Activated naive CD4-positive, alpha-beta T cell (primary cell): ENCODE measurements at regions not wholly inside any gene's neighbourhood (a gene's known extent, or its start where the extent isn't known, plus 50 kb on each side); places are given as distances from the start of the nearest gene placed in this dataset.
"Not testable (repeated sequence)": the region's sequence is repeated elsewhere in the genome, so short reads cannot be mapped to it uniquely, and the experiment has no call there.

Experiments used
- DNase-seq, 4 experiments: peaks; one replicate each; lab custom pipeline; 2025; lab: John Stamatoyannopoulos, UW

DNA sequence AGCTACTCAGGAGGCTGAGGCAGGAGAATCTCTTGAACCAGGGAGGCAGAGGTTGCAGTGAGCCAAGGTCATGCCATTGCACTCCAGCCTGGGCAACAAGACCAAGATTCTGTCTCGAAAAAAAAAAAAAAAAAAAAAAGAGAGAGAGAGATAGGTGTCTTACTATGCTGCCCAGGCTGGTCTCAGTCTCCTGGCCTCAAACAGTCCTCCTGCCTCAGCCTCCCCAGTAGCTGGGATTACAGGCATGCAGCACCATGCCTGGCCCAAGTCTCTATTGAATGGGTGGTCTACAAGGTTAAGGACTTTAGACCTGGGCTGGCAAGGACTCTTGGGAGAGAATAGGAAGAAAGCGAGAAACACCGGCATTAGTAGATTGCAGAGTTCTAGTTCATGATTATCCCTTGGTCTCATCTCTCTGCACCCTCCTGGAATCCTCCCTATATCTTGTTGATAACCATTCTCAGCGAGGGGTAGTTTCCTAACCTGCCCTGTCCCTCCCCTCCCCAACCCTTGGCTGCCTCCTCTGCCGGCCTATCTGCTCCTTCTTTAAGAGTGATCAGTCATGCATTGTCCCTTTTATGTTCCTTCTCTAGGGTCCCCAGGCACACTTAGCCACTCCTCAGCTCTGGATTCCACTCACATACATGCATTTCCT is 128.1 kb upstream of the MAP1LC3B2 start:
- DNase-seq = no peak

- no peak for DNase-seq
Measured at GRCh38 chr12:116431677-116432300, 127.4 kb upstream of the MAP1LC3B2 start.

GRCh38 chr12:116432314-116432750 is 126.8 kb upstream of the MAP1LC3B2 start:
- DNase-seq = no peak

- DNase-seq = no peak
Measured at GRCh38 chr12:116433249-116433648, 125.9 kb upstream of the MAP1LC3B2 start.

DNA sequence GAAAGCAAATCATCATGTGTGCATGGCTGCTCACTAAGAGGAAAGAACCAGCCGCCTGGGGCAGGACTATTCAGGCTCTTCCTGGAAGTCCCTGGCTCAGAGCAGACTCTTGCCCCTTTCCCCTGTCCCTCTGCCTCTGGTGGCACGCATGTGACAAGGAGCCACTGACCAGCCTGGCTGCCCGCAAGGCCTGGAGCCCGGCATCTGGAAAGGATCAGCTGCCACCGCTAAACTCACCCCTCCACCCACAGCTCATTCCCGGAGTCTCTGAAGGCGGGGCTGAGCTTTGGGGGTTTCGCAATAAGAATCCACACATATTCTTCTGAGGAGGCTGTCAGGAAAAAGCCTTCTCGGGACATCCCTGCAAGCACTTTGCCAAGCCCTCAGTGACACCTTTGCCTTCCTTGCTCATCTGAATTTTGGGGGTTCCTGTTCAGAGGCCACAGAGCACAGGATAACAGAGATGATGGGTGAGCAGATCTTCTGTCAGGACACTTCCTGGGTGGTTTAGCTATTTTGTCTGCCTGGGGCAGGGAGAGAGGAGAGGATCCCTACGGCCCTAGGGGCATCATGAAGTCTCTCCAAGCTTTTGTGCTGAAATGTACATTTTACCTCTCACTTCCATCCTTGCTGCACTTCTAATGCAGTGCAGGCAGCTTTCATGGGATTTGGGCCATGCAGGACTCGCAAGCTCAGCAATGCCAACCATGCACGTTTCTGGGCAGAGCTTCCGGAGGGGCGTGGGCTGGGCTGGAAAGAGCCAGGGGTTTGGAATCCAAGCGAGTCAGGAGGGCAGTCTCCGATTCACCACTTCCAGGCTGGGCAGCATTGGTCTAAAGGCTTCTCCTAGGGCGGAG is 124.8 kb upstream of the MAP1LC3B2 start:
- no peak for DNase-seq

GRCh38 chr12:116435984-116436383 is 123.2 kb upstream of the MAP1LC3B2 start:
- DNase-seq = no peak

GRCh38 chr12:116436561-116437249 is 122.5 kb upstream of the MAP1LC3B2 start:
- no peak for DNase-seq

- DNase-seq = no peak
Measured at GRCh38 chr12:116441292-116441691, 117.9 kb upstream of the MAP1LC3B2 start.

DNA sequence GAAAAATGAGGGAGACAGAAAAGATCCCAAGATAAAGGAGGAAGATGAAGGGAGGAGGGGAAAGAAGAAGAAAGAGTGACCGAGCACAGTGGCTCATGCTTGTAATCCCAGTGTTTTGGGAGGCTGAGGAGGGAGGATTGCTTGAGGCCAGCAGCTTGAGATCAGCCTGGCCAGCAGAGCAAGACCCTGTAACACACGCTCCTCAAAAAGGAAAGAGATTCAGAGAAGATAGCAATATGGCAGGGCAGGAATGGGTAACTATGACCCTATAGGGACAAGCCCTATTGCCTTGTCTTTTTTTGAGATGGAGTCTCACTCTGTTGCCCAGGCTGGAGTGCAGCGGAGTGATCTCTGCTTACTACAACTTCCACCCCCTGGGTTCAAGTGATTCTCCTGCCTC is 116.9 kb upstream of the MAP1LC3B2 start:
- DNase-seq = no peak

- DNase-seq = no peak
Measured at GRCh38 chr12:116442946-116443345, 116.2 kb upstream of the MAP1LC3B2 start.

DNA sequence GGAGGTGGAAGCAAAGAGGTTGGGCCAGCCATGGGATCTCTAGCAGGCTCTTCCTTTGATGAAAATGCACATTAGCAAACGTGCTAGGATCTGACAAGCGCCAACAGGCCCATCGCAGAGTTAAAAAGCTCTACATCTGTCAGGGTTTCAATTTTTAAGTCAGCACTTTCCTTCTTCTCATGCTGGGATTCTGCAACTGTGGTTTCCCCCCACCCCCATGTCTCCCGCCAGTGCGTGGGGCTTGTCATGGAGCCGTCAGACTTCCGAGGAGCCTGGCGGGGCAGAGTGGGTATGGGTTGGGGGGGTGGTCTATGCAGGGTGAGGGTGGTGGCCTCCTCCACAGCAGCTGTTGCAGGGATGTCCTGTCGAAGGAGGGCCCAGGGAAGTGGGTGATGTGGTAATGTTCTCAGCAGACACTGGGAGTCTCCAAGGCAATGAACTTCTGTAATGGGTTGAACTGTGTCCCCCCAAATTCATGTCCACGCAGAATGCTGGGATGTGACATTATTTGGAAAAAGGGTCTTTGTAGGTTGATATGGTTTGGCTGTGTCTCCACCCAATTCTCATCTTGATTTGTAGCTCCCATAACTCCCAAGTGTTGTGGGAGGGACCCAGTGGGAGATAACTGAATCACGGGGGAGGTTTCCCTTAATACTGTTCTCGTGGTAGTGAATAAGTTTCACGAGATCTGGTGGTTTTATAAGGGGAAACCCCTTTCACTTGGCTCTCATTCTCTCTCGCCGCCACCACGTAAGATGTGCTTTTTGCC is 115.2 kb upstream of the MAP1LC3B2 start:
- no peak for DNase-seq

- no peak for DNase-seq
Measured at GRCh38 chr12:116444590-116444943, 114.6 kb upstream of the MAP1LC3B2 start.

DNA sequence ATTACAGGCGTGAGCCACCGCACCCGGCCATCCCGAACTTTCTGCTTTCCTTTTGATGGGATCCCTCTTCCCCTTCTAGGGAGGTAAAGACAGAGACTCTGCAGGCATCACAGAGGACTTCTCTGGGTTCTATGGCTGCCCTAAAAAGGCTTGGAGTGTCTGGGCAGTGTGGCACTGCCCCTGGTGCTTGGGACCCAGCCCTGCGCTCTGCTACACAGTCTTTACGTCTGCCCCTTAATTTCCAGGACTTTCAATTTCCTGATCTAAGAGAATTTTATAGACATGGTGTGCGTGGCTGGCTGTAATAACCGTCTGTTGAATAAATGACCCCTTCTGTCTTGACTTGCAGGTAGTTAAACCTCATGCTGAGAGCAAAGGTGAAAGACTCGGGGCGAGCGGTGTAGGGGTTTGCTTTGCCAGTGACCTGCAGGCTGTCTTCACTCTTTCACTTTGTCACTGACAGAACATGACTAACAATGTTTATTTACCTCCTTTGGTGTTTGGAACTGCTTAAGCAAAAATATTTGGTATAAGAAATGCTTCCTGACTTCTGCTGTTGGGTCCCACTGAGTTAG is 110.9 kb upstream of the MAP1LC3B2 start:
- DNase-seq = no peak

DNA sequence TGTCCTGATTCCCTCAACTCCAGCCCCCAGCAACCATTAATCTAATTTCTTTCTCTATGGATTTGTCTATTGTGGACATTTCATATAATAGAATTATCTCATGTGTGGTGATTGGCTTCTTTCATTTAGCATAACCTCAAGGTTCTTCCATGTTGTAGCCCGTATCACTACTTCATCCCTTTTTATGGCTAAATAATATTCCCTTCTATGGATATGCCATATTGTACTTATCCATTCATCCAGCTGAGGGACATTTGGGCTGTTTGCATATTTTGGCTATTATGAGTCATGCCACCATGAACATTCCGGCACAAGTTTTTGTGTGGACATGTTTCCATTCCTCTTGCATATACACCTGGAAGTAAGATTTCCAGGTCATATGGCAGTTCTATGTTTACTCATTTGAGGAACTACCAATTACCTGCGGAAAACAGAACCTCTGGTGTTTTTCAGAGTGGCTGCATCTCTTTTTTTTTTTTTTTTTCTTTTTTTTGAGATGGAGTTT is 108.7 kb upstream of the MAP1LC3B2 start:
- no peak for DNase-seq

- DNase-seq = not testable (repeated sequence)
Measured at GRCh38 chr12:116452975-116453374, 106.2 kb upstream of the MAP1LC3B2 start.

- no peak for DNase-seq
Measured at GRCh38 chr12:116453631-116454030, 105.5 kb upstream of the MAP1LC3B2 start.

- DNase-seq = no peak
Measured at GRCh38 chr12:116454076-116454475, 105.1 kb upstream of the MAP1LC3B2 start.

GRCh38 chr12:116454950-116455447 is 104.2 kb upstream of the MAP1LC3B2 start:
- no peak for DNase-seq

DNA sequence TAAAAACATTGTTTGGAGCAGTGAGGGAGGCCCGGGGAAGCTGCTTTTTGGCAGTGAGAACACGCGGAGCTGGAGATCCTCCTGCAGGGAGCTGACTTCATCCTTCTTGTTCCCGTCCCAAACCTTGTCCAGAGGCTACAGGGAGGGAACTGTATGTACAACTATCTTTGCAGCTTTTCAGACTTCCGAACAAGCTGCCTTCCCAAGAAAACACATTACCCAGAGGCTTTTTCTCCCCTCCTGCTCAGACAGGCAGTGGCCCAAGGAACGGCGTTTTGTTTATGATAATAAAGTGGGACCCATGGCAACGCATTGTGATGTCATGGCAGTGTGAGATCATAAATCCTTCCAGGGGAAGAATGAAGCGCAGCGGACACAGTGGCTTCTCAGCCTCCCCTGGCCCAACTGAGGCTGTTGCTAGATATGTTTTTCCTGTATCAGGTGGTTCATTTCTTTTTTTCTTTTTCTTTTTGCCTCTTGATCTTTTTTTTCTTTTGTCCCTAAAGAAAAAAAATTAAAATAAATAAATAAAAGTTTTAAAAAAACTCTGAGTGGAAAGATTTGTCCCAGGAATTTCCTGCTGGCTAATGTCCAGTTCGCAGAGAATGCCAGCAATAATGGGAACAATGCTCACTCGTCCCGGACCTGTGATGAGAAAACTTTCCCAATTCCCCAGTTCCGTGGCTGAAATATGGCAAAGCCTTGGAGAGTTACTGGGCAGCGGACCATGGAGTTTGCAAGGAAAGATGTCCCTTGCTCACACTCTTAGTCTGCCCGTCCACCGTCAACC is 103.4 kb upstream of the MAP1LC3B2 start:
- DNase-seq = no peak
